ENCODE measurements at regions not wholly inside any gene's neighbourhood (a gene's known extent, or its start where the extent isn't known, plus 50 kb on each side); places are given as distances from the start of the nearest gene placed in this dataset.
"Not testable (repeated sequence)": the region's sequence is repeated elsewhere in the genome, so short reads cannot be mapped to it uniquely, and the experiment has no call there.

- TF ChIP-seq CTCF (conservative IDR thresholded peaks at IDR 0.05; ENCODE audit: low read depth, low read length), result no peak
- no peak overlapping the region for H2AFZ ChIP-seq (ENCODE audit: low read depth)
These were observed 145.7 kb upstream of the ALDH3B2 start for GRCh38 chr11:67820081-67820480.

GRCh38 chr11:67817558-67817957 lies 143.1 kb upstream of the ALDH3B2 start:
- H3K4me1 ChIP-seq (ENCODE audit: low read depth, poor library complexity, severe bottlenecking); H3K27me3 ChIP-seq (ENCODE audit: insufficient read depth, low read depth); H3K4me2 ChIP-seq; H3K79me2 ChIP-seq (ENCODE audit: insufficient read depth, low read depth); H2AFZ ChIP-seq (ENCODE audit: low read depth); H3K4me3 ChIP-seq (IDR thresholded peaks at IDR 0.05; ENCODE audit: insufficient read depth, low read depth, low read length); H4K20me1 ChIP-seq (ENCODE audit: insufficient read depth); H3K9ac ChIP-seq; H3K36me3 ChIP-seq (ENCODE audit: insufficient read depth); H3K27ac ChIP-seq: not testable (repeated sequence)

More at GRCh38 chr11:67820081-67820480, 145.7 kb upstream of the ALDH3B2 start:
- Histone ChIP-seq H3K4me3 (IDR thresholded peaks at IDR 0.05; ENCODE audit: insufficient read depth, low read depth, low read length) (no peak overlapping the region), H3K4me1 (ENCODE audit: low read depth, poor library complexity, severe bottlenecking) (no peaks in the 10 kb centered on the region), H3K27me3 (ENCODE audit: insufficient read depth, low read depth) (no peaks in the 10 kb centered on the region), H3K36me3 (ENCODE audit: insufficient read depth) (no peaks in the 10 kb centered on the region), H3K79me2 (ENCODE audit: insufficient read depth, low read depth) (no peaks in the 10 kb centered on the region), H3K4me2 (no peak overlapping the region), H4K20me1 (ENCODE audit: insufficient read depth) (no peaks in the 10 kb centered on the region), H3K9ac (no peak overlapping the region), H3K27ac (no peak overlapping the region)

- not testable (repeated sequence) for H3K79me2 ChIP-seq (ENCODE audit: insufficient read depth, low read depth); H3K4me1 ChIP-seq (ENCODE audit: low read depth, poor library complexity, severe bottlenecking); H4K20me1 ChIP-seq (ENCODE audit: insufficient read depth); H3K27ac ChIP-seq; H3K4me2 ChIP-seq; H3K36me3 ChIP-seq (ENCODE audit: insufficient read depth); H2AFZ ChIP-seq (ENCODE audit: low read depth); H3K9ac ChIP-seq; H3K4me3 ChIP-seq (IDR thresholded peaks at IDR 0.05; ENCODE audit: insufficient read depth, low read depth, low read length); H3K27me3 ChIP-seq (ENCODE audit: insufficient read depth, low read depth)
These were observed 134.9 kb upstream of the ALDH3B2 start for GRCh38 chr11:67809301-67809700.

GRCh38 chr11:67807896-67808295 lies 133.5 kb upstream of the ALDH3B2 start:
- not testable (repeated sequence) for H3K79me2 ChIP-seq (ENCODE audit: insufficient read depth, low read depth); H2AFZ ChIP-seq (ENCODE audit: low read depth); H4K20me1 ChIP-seq (ENCODE audit: insufficient read depth); H3K36me3 ChIP-seq (ENCODE audit: insufficient read depth); H3K27ac ChIP-seq; H3K4me2 ChIP-seq; H3K27me3 ChIP-seq (ENCODE audit: insufficient read depth, low read depth); H3K9ac ChIP-seq; H3K4me3 ChIP-seq (IDR thresholded peaks at IDR 0.05; ENCODE audit: insufficient read depth, low read depth, low read length)
- peaks cover 16% of the 10 kb centered on the region for H3K4me1 ChIP-seq (ENCODE audit: low read depth, poor library complexity, severe bottlenecking)

GRCh38 chr11:67806728-67807235 lies 132.4 kb upstream of the ALDH3B2 start:
- H3K4me1 ChIP-seq (ENCODE audit: low read depth, poor library complexity, severe bottlenecking), result peaks cover 22% of the 10 kb centered on the region
- not testable (repeated sequence) for H3K79me2 ChIP-seq (ENCODE audit: insufficient read depth, low read depth); H4K20me1 ChIP-seq (ENCODE audit: insufficient read depth); H3K27ac ChIP-seq; H3K27me3 ChIP-seq (ENCODE audit: insufficient read depth, low read depth); H3K9ac ChIP-seq; H3K4me3 ChIP-seq (IDR thresholded peaks at IDR 0.05; ENCODE audit: insufficient read depth, low read depth, low read length); H3K36me3 ChIP-seq (ENCODE audit: insufficient read depth)
- H2AFZ ChIP-seq (ENCODE audit: low read depth), result peak overlapping the region; percentile 58
- peak overlapping the region; percentile 59; the same call in 1 of the 2 replicates for H3K4me2 ChIP-seq

GRCh38 chr11:67806183-67806582 lies 131.8 kb upstream of the ALDH3B2 start:
- peaks cover 22% of the 10 kb centered on the region for H3K4me1 ChIP-seq (ENCODE audit: low read depth, poor library complexity, severe bottlenecking)
- H3K36me3 ChIP-seq (ENCODE audit: insufficient read depth); H3K4me3 ChIP-seq (IDR thresholded peaks at IDR 0.05; ENCODE audit: insufficient read depth, low read depth, low read length); H3K27ac ChIP-seq; H3K27me3 ChIP-seq (ENCODE audit: insufficient read depth, low read depth); H4K20me1 ChIP-seq (ENCODE audit: insufficient read depth); H3K9ac ChIP-seq; H3K79me2 ChIP-seq (ENCODE audit: insufficient read depth, low read depth): not testable (repeated sequence)
- peak overlapping the region; percentile 58 for H2AFZ ChIP-seq (ENCODE audit: low read depth)
- H3K4me2 ChIP-seq, result peak overlapping the region; percentile 59; the same call in 1 of the 2 replicates

- H3K4me2 ChIP-seq, result peak overlapping the region; percentile 59
- H3K79me2 ChIP-seq (ENCODE audit: insufficient read depth, low read depth); H4K20me1 ChIP-seq (ENCODE audit: insufficient read depth); H3K27me3 ChIP-seq (ENCODE audit: insufficient read depth, low read depth); H3K4me3 ChIP-seq (IDR thresholded peaks at IDR 0.05; ENCODE audit: insufficient read depth, low read depth, low read length); H3K36me3 ChIP-seq (ENCODE audit: insufficient read depth): not testable (repeated sequence)
- peak overlapping the region; percentile 43 for H3K27ac ChIP-seq
- H2AFZ ChIP-seq (ENCODE audit: low read depth), result peak overlapping the region; percentile 58
- H3K4me1 ChIP-seq (ENCODE audit: low read depth, poor library complexity, severe bottlenecking), result peaks cover 22% of the 10 kb centered on the region
- H3K9ac ChIP-seq, result peak overlapping the region; percentile 76
These were observed 131.1 kb upstream of the ALDH3B2 start for GRCh38 chr11:67805253-67806126.

GRCh38 chr11:67804435-67805252 lies 130.2 kb upstream of the ALDH3B2 start:
- H4K20me1 ChIP-seq (ENCODE audit: insufficient read depth); H3K79me2 ChIP-seq (ENCODE audit: insufficient read depth, low read depth); H3K36me3 ChIP-seq (ENCODE audit: insufficient read depth); H3K27me3 ChIP-seq (ENCODE audit: insufficient read depth, low read depth); H3K4me3 ChIP-seq (IDR thresholded peaks at IDR 0.05; ENCODE audit: insufficient read depth, low read depth, low read length): not testable (repeated sequence)
- Histone ChIP-seq H3K27ac (peak overlapping the region; percentile 43), H2AFZ (ENCODE audit: low read depth) (peak overlapping the region; percentile 57), H3K4me1 (ENCODE audit: low read depth, poor library complexity, severe bottlenecking) (peaks cover 22% of the 10 kb centered on the region), H3K9ac (peak overlapping the region; percentile 76), H3K4me2 (peak overlapping the region; percentile 86)

- not testable (repeated sequence) for H3K9ac ChIP-seq; H3K4me3 ChIP-seq (IDR thresholded peaks at IDR 0.05; ENCODE audit: insufficient read depth, low read depth, low read length); H3K36me3 ChIP-seq (ENCODE audit: insufficient read depth); H4K20me1 ChIP-seq (ENCODE audit: insufficient read depth); H2AFZ ChIP-seq (ENCODE audit: low read depth); H3K27ac ChIP-seq; H3K4me2 ChIP-seq; H3K79me2 ChIP-seq (ENCODE audit: insufficient read depth, low read depth); H3K27me3 ChIP-seq (ENCODE audit: insufficient read depth, low read depth)
- peaks cover 22% of the 10 kb centered on the region for H3K4me1 ChIP-seq (ENCODE audit: low read depth, poor library complexity, severe bottlenecking)
These were observed 129.1 kb upstream of the ALDH3B2 start for GRCh38 chr11:67803519-67803918.

Measured in KMS-11 (cell line).